Liver (tissue), 8 donors: ENCODE measurements at regions not wholly inside any gene's neighbourhood (a gene's known extent, or its start where the extent isn't known, plus 50 kb on each side); places are given as distances from the start of the nearest gene placed in this dataset.

Experiments
- DNase-seq: peaks from one replicate; pipeline ENCODE4 v3.0.0-alpha.2; 2017; ENCODE audit warnings: low spot score
- H3K27ac ChIP-seq, 2 donors: one replicate each; pipeline ENCODE4 v1.7.0; 2013; ENCODE audit warnings: inconsistent platforms in 2 of 2, low read length in 2 of 2, control low read depth in 1 of 2, low read depth in 1 of 2, mild to moderate bottlenecking in 1 of 2
- H3K27me3 ChIP-seq, 4 donors: one replicate each; pipeline versions ENCODE4 v1.6.1 to v1.7.0; 2013; ENCODE audit warnings: low read length in 3 of 4, inconsistent platforms in 1 of 4, mild to moderate bottlenecking in 1 of 4, moderate library complexity in 1 of 4; ENCODE audit not compliant: control insufficient read depth in 4 of 4, insufficient read depth in 4 of 4
- H3K36me3 ChIP-seq, 4 donors: one replicate each; pipeline versions ENCODE4 v1.6.1 to v1.7.0; 2013; ENCODE audit warnings: low read length in 3 of 4, mild to moderate bottlenecking in 3 of 4, low read depth in 1 of 4, moderate library complexity in 1 of 4; ENCODE audit not compliant: control insufficient read depth in 4 of 4, insufficient read depth in 3 of 4
- H3K4me1 ChIP-seq, 4 donors: one replicate each; pipeline versions ENCODE4 v1.6.1 to v1.7.0; 2013; ENCODE audit warnings: low read length in 3 of 4, mild to moderate bottlenecking in 3 of 4, moderate library complexity in 1 of 4; ENCODE audit not compliant: control insufficient read depth in 4 of 4, insufficient read depth in 4 of 4
- H3K4me3 ChIP-seq, 3 donors: one replicate each; pipeline versions ENCODE4 v1.6.1 to v1.7.0; 2013; ENCODE audit warnings: low read length in 3 of 3, control low read depth in 1 of 3, low read depth in 1 of 3, mild to moderate bottlenecking in 1 of 3
- H3K9ac ChIP-seq, 2 donors: one replicate each; pipeline ENCODE4 v1.7.0; 2013; ENCODE audit warnings: low read length in 2 of 2, mild to moderate bottlenecking in 2 of 2, moderate library complexity in 2 of 2, control low read depth in 1 of 2, low read depth in 1 of 2
- H3K9me3 ChIP-seq, 4 donors: one replicate each; pipeline versions ENCODE4 v1.6.1 to v1.7.0; 2013; ENCODE audit warnings: low read length in 3 of 4; ENCODE audit not compliant: control insufficient read depth in 4 of 4
- ATF3 ChIP-seq: IDR thresholded peaks from 2 replicates; pipeline ENCODE4 v1.6.1; 2016; ENCODE audit warnings: antibody characterized with exemption
- EGR1 ChIP-seq, 2 donors: IDR thresholded peaks; 2 replicates each; pipeline ENCODE4 v1.6.1; 2016 to 2018; ENCODE audit warnings: antibody characterized with exemption in 2 of 2, low read depth in 2 of 2
- FOXA1 ChIP-seq: IDR thresholded peaks from 2 replicates; pipeline ENCODE4 v1.6.1; 2016; ENCODE audit warnings: antibody characterized with exemption
- FOXA2 ChIP-seq: IDR thresholded peaks from 2 replicates; pipeline ENCODE4 v1.6.1; 2016; ENCODE audit warnings: antibody characterized with exemption
- GABPA ChIP-seq, 2 donors: IDR thresholded peaks in 1 of 2; conservative IDR thresholded peaks in 1 of 2; 2 replicates each; pipeline ENCODE4 v1.6.1; 2016; ENCODE audit warnings: antibody characterized with exemption in 2 of 2, mild to moderate bottlenecking in 1 of 2, moderate library complexity in 1 of 2
- HNF4A ChIP-seq, 2 donors: conservative IDR thresholded peaks; 2 replicates each; pipeline ENCODE4 v1.6.1; 2016; ENCODE audit warnings: antibody characterized with exemption in 2 of 2, mild to moderate bottlenecking in 2 of 2
- HNF4G ChIP-seq: IDR thresholded peaks from 2 replicates; pipeline ENCODE4 v1.6.1; 2016; ENCODE audit warnings: antibody characterized with exemption
- JUND ChIP-seq, 2 donors: IDR thresholded peaks; 2 replicates each; pipeline ENCODE4 v1.6.1; 2016; ENCODE audit warnings: antibody characterized with exemption in 2 of 2
- NR2F2 ChIP-seq: IDR thresholded peaks from 2 replicates; pipeline ENCODE4 v1.6.1; 2016; ENCODE audit warnings: antibody characterized with exemption
- RAD21 ChIP-seq, 2 donors: IDR thresholded peaks; 2 replicates each; pipeline ENCODE4 v1.6.1; 2016; ENCODE audit warnings: antibody characterized with exemption in 2 of 2, mild to moderate bottlenecking in 2 of 2
- REST ChIP-seq: IDR thresholded peaks from 2 replicates; pipeline ENCODE4 v1.6.1; 2016; ENCODE audit warnings: antibody characterized with exemption, mild to moderate bottlenecking
- RXRA ChIP-seq, 2 donors: IDR thresholded peaks; 2 replicates each; pipeline ENCODE4 v1.6.1; 2017 to 2018; ENCODE audit warnings: antibody characterized with exemption in 2 of 2, mild to moderate bottlenecking in 1 of 2
- SP1 ChIP-seq: IDR thresholded peaks from 2 replicates; pipeline ENCODE4 v1.6.1; 2018; ENCODE audit warnings: antibody characterized with exemption, mild to moderate bottlenecking
- TAF1 ChIP-seq: conservative IDR thresholded peaks from 2 replicates; pipeline ENCODE4 v1.6.1; 2016; ENCODE audit warnings: antibody characterized with exemption, mild to moderate bottlenecking
- YY1 ChIP-seq: IDR thresholded peaks from 2 replicates; pipeline ENCODE4 v1.6.1; 2016; ENCODE audit warnings: antibody characterized with exemption, mild to moderate bottlenecking
- ZBTB33 ChIP-seq: IDR thresholded peaks from 2 replicates; pipeline ENCODE4 v1.6.1; 2016; ENCODE audit warnings: antibody characterized with exemption
- WGBS: extraction: QIAGEN DNeasy Blood & Tissue Kit; methylation state at CpG from one replicate; pipeline ENCODE4 v1.1.7; 2013; 5-methylcytosine and 5-hydroxymethylcytosine counted together
- TF ChIP-seq, protein P1 (sequence below): IDR thresholded peaks from 2 replicates; pipeline ENCODE4 v1.6.1; 2016; ENCODE audit warnings: antibody characterized with exemption
- TF ChIP-seq, protein P2 (sequence below): fragments of 150-350 bp; IDR thresholded peaks from 2 replicates; pipeline ENCODE4 v1.5.1; 2017; ENCODE audit warnings: improper control_type of control experiment, low read depth, low read length; ENCODE audit not compliant: missing input control
- donor health status: healthy.
- donor health status: healthy.
- donor health status: healthy.
- donor health status: healthy.
- donor health status: healthy.

GRCh38 chr9:2286333-2286705, 271.2 kb downstream of the SMARCA2 start:
- DNase-seq: no peak
- Histone ChIP-seq H3K4me1 (peaks cover 0 to 8% (median 2%) of the 10 kb centered on the region in 4 donors), H3K4me3 (no peak overlapping the region), H3K9me3 (no peaks in the 10 kb centered on the region), H3K9ac (no peak overlapping the region), H3K27ac (no peak overlapping the region), H3K27me3 (no peaks in the 10 kb centered on the region), H3K36me3 (no peaks in the 10 kb centered on the region)
- WGBS: 89% methylated on average over 1 of the region's 1 CpG
- no peak for TF ChIP-seq REST
- TF ChIP-seq, protein P1, sequence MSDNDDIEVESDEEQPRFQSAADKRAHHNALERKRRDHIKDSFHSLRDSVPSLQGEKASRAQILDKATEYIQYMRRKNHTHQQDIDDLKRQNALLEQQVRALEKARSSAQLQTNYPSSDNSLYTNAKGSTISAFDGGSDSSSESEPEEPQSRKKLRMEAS: no peak
- no peak for TF ChIP-seq RAD21 (IDR thresholded peaks at IDR 0.05)
- no peak for TF ChIP-seq YY1
- no peak for TF ChIP-seq EGR1 (IDR thresholded peaks at IDR 0.05; ENCODE audit: low read depth in 2 of 2)
- no peak for TF ChIP-seq JUND (IDR thresholded peaks at IDR 0.05)
- TF ChIP-seq GABPA (IDR thresholded peaks at IDR 0.05 in 1 of 2, conservative IDR thresholded peaks at IDR 0.05 in 1 of 2): no peak
- TF ChIP-seq FOXA2: no peak
- no peak for TF ChIP-seq RXRA (IDR thresholded peaks at IDR 0.05)
- TF ChIP-seq ZBTB33: no peak
- no peak for TF ChIP-seq TAF1
- TF ChIP-seq NR2F2: no peak
- TF ChIP-seq, protein P2, sequence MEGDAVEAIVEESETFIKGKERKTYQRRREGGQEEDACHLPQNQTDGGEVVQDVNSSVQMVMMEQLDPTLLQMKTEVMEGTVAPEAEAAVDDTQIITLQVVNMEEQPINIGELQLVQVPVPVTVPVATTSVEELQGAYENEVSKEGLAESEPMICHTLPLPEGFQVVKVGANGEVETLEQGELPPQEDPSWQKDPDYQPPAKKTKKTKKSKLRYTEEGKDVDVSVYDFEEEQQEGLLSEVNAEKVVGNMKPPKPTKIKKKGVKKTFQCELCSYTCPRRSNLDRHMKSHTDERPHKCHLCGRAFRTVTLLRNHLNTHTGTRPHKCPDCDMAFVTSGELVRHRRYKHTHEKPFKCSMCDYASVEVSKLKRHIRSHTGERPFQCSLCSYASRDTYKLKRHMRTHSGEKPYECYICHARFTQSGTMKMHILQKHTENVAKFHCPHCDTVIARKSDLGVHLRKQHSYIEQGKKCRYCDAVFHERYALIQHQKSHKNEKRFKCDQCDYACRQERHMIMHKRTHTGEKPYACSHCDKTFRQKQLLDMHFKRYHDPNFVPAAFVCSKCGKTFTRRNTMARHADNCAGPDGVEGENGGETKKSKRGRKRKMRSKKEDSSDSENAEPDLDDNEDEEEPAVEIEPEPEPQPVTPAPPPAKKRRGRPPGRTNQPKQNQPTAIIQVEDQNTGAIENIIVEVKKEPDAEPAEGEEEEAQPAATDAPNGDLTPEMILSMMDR: no peak
- no peak for TF ChIP-seq SP1
- no peak for TF ChIP-seq ATF3
- TF ChIP-seq HNF4A (conservative IDR thresholded peaks at IDR 0.05): no peak
- no peak for TF ChIP-seq FOXA1
- TF ChIP-seq HNF4G: no peak
